PC-3 (cell line): ENCODE measurements at regions not wholly inside any gene's neighbourhood (a gene's known extent, or its start where the extent isn't known, plus 50 kb on each side); places are given as distances from the start of the nearest gene placed in this dataset.
"Not testable (repeated sequence)": the region's sequence is repeated elsewhere in the genome, so short reads cannot be mapped to it uniquely, and the experiment has no call there.

Source experiments
- ATAC-seq: fragments of 200-7000 bp; cut with Tn5 transposase; 2 replicates; pipeline ENCODE4 v1.9.1; 2020; ENCODE audit warnings: mild to moderate bottlenecking, moderate library complexity
- BruUV-seq: library from RNA; stranded (reverse); fragments of 400-500 nt; replicated peaks from 2 replicates; lab custom pipeline; 2021; lab: Mats Ljungman, UMichigan
- CTCF ChIA-PET: fragments of 300-600 bp; sonication (Branson Sonifier 250); formaldehyde crosslinking; loops from one replicate; lab custom pipeline; 2022; ENCODE audit warnings: antibody characterized with exemption; lab: Charles Lee
- POLR2A ChIA-PET: fragments of 300-600 bp; sonication (Branson Sonifier 250); formaldehyde crosslinking; loops from one replicate; lab custom pipeline; 2022; ENCODE audit warnings: antibody characterized with exemption; ENCODE audit not compliant: unreplicated experiment; lab: Charles Lee
- DNase-seq: peaks from one replicate; pipeline ENCODE4 v3.0.0-alpha.2; 2015
- H2AFZ ChIP-seq: fragments of 300-600 bp; sonication (generic); 2 replicates; pipeline ENCODE4 v1.6.0; 2016; ENCODE audit warnings: antibody characterized with exemption, low read length
- H3F3A ChIP-seq: fragments of 300-600 bp; sonication (generic); one replicate; pipeline ENCODE4 v1.6.0; 2017; ENCODE audit warnings: antibody characterized with exemption, low read length, control low read depth, mild to moderate bottlenecking; ENCODE audit not compliant: unreplicated experiment
- H3K27ac ChIP-seq: fragments of 300-600 bp; sonication (generic); 2 replicates; pipeline ENCODE4 v1.5.1; 2016; ENCODE audit warnings: mild to moderate bottlenecking, low read length
- H3K27me3 ChIP-seq: fragments of 300-600 bp; sonication (generic); 2 replicates; pipeline ENCODE4 v1.6.1; 2016; ENCODE audit warnings: low read length, mixed read lengths
- H3K36me3 ChIP-seq: fragments of 300-600 bp; sonication (generic); 2 replicates; pipeline ENCODE4 v1.6.1; 2016; ENCODE audit warnings: low read depth, mixed run types, low read length, mixed read lengths
- H3K4me1 ChIP-seq: fragments of 300-600 bp; sonication (generic); 2 replicates; pipeline ENCODE4 v1.5.1; 2016; ENCODE audit warnings: low read length; ENCODE audit not compliant: insufficient read depth
- H3K4me2 ChIP-seq: fragments of 300-600 bp; sonication (generic); 2 replicates; pipeline ENCODE4 v1.6.0; 2016; ENCODE audit warnings: low read length
- H3K4me3 ChIP-seq: fragments of 300-600 bp; sonication (generic); 2 replicates; pipeline ENCODE4 v1.5.1; 2016; ENCODE audit warnings: mild to moderate bottlenecking, low read length, mixed read lengths
- H3K79me2 ChIP-seq: fragments of 300-600 bp; sonication (generic); 2 replicates; pipeline ENCODE4 v1.6.1; 2017; ENCODE audit warnings: low read length, mixed read lengths
- H3K9ac ChIP-seq: fragments of 300-600 bp; sonication (generic); 2 replicates; pipeline ENCODE4 v1.6.0; 2016; ENCODE audit warnings: mild to moderate bottlenecking, low read length
- H3K9me2 ChIP-seq: fragments of 300-600 bp; sonication (generic); replicated peaks from 2 replicates; pipeline ENCODE4 v1.6.1; 2016; ENCODE audit warnings: mixed run types, low read length, mixed read lengths
- H3K9me3 ChIP-seq: fragments of 300-600 bp; sonication (generic); 2 replicates; pipeline ENCODE4 v1.6.1; 2016; ENCODE audit warnings: low read length, mixed read lengths
- H4K20me1 ChIP-seq: fragments of 300-600 bp; sonication (generic); 2 replicates; pipeline ENCODE4 v1.6.1; 2016; ENCODE audit warnings: low read length, mixed read lengths
- CTCF ChIP-seq: fragments of 300-600 bp; sonication (generic); conservative IDR thresholded peaks from 2 replicates; pipeline ENCODE4 v1.5.1; 2017; ENCODE audit warnings: antibody characterized with exemption, low read depth, mild to moderate bottlenecking, low read length
- EZH2 ChIP-seq: fragments of 300-600 bp; sonication (generic); IDR thresholded peaks from one replicate; pipeline ENCODE4 v1.6.1; 2017; ENCODE audit warnings: antibody characterized with exemption, mild to moderate bottlenecking, low read length; ENCODE audit not compliant: unreplicated experiment
- EZH2phosphoT487 ChIP-seq: fragments of 300-600 bp; sonication (generic); IDR thresholded peaks from 2 replicates; pipeline ENCODE4 v1.6.1; 2018; ENCODE audit warnings: mild to moderate bottlenecking, antibody characterized with exemption, low read length, borderline replicate concordance
- intact Hi-C: fragments of 100-400 bp; cut with micrococcal nuclease; formaldehyde crosslinking; loops from 2 replicates; pipeline ENCODE4 v1.9.0; 2023

- DNase-seq: no peak
- TF ChIP-seq EZH2 (no peak), EZH2phosphoT487 (no peak), CTCF (no peak)
- intact Hi-C loops: no loop called here
- Histone ChIP-seq H4K20me1 (no peaks in the 10 kb centered on the region), H3F3A (no peaks in the 10 kb centered on the region), H3K27me3 (no peaks in the 10 kb centered on the region), H3K4me3 (no peak overlapping the region), H3K36me3 (no peaks in the 10 kb centered on the region), H3K4me1 (no peaks in the 10 kb centered on the region; the same call in 1 of the 2 replicates), H3K9ac (no peak overlapping the region), H3K79me2 (no peaks in the 10 kb centered on the region), H3K9me3 (no peaks in the 10 kb centered on the region), H2AFZ (no peak overlapping the region), H3K4me2 (no peak overlapping the region), H3K9me2 (no peaks in the 10 kb centered on the region), H3K27ac (no peak overlapping the region)
- no TSS peak for BruUV-seq
- ChIA-PET CTCF (no interaction called here), POLR2A (no interaction called here)
- no peak; the same call in 1 of the 2 replicates for ATAC-seq
Measured at GRCh38 chr5:24264547-24264946, 380.2 kb downstream of the CDH10 start.

- H3K27me3 ChIP-seq: no peaks in the 10 kb centered on the region
- intact Hi-C loops: no loop called here
- no peak overlapping the region for H2AFZ ChIP-seq
- DNase-seq (no peak), ATAC-seq (no peak)
- no peaks in the 10 kb centered on the region; the same call in 1 of the 2 replicates for H3K4me1 ChIP-seq
- TF ChIP-seq CTCF: no peak
- TF ChIP-seq EZH2phosphoT487: no peak
- no peak for TF ChIP-seq EZH2
- H3K4me2 ChIP-seq: no peak overlapping the region
- H3F3A ChIP-seq: no peaks in the 10 kb centered on the region
- ChIA-PET POLR2A (no interaction called here), CTCF (no interaction called here)
- no peak overlapping the region for H3K27ac ChIP-seq
- no peaks in the 10 kb centered on the region for H3K9me2 ChIP-seq
- no peaks in the 10 kb centered on the region for H3K79me2 ChIP-seq
- H4K20me1 ChIP-seq: no peaks in the 10 kb centered on the region
- no TSS peak for BruUV-seq
- no peak overlapping the region for H3K9ac ChIP-seq
- H3K9me3 ChIP-seq: no peaks in the 10 kb centered on the region
- no peaks in the 10 kb centered on the region for H3K36me3 ChIP-seq
- H3K4me3 ChIP-seq: no peak overlapping the region
Measured at GRCh38 chr5:24265306-24265705, 379.5 kb downstream of the CDH10 start.

- Histone ChIP-seq H4K20me1 (no peaks in the 10 kb centered on the region), H3K36me3 (no peaks in the 10 kb centered on the region), H3K9me3 (no peaks in the 10 kb centered on the region), H3K4me1 (no peaks in the 10 kb centered on the region; the same call in 1 of the 2 replicates), H3K4me3 (no peak overlapping the region), H3K9ac (no peak overlapping the region), H3F3A (no peaks in the 10 kb centered on the region), H3K27ac (no peak overlapping the region), H3K4me2 (no peak overlapping the region), H2AFZ (no peak overlapping the region), H3K9me2 (no peaks in the 10 kb centered on the region), H3K27me3 (no peaks in the 10 kb centered on the region), H3K79me2 (no peaks in the 10 kb centered on the region)
- DNase-seq (no peak), ATAC-seq (no peak)
- no TSS peak for BruUV-seq
- intact Hi-C loops: no loop called here
- no peak for TF ChIP-seq CTCF
- TF ChIP-seq EZH2: no peak
- TF ChIP-seq EZH2phosphoT487: no peak
- ChIA-PET CTCF (no interaction called here), POLR2A (no interaction called here)
Measured at GRCh38 chr5:24268482-24269056, 376.2 kb downstream of the CDH10 start.

- H3K4me3 ChIP-seq, H3K27me3 ChIP-seq, H3K9me2 ChIP-seq, H3K79me2 ChIP-seq, H3K4me1 ChIP-seq, H3K4me2 ChIP-seq, intact Hi-C loops, H2AFZ ChIP-seq, CTCF ChIA-PET, H3K9ac ChIP-seq, BruUV-seq, H3K27ac ChIP-seq, H4K20me1 ChIP-seq, H3F3A ChIP-seq, H3K9me3 ChIP-seq, DNase-seq, H3K36me3 ChIP-seq, POLR2A ChIA-PET, ATAC-seq: not testable (repeated sequence)
Measured at GRCh38 chr5:24271702-24272118, 373.1 kb downstream of the CDH10 start.
